Neuron (in vitro differentiated cells): ENCODE measurements at regions not wholly inside any gene's neighbourhood (a gene's known extent, or its start where the extent isn't known, plus 50 kb on each side); places are given as distances from the start of the nearest gene placed in this dataset.

Experiments used
- H2AFZ ChIP-seq: one replicate; pipeline ENCODE4 v1.6.1; 2013; ENCODE audit warnings: low read depth, mild to moderate bottlenecking, inconsistent platforms, low read length, moderate library complexity
- H3K27me3 ChIP-seq: one replicate; pipeline ENCODE4 v1.6.1; 2013; ENCODE audit warnings: low read length; ENCODE audit not compliant: insufficient read depth
- H3K36me3 ChIP-seq: one replicate; pipeline ENCODE4 v1.6.1; 2013; ENCODE audit warnings: low read length; ENCODE audit not compliant: insufficient read depth
- H3K4me1 ChIP-seq: one replicate; pipeline ENCODE4 v1.6.1; 2013; ENCODE audit warnings: low read length; ENCODE audit not compliant: insufficient read depth
- H3K4me3 ChIP-seq: 2 replicates; pipeline ENCODE4 v1.5.1; 2013; ENCODE audit warnings: mild to moderate bottlenecking, low read length, moderate library complexity
- H3K9me3 ChIP-seq: one replicate; pipeline ENCODE4 v1.6.1; 2013; ENCODE audit warnings: low read length

DNA sequence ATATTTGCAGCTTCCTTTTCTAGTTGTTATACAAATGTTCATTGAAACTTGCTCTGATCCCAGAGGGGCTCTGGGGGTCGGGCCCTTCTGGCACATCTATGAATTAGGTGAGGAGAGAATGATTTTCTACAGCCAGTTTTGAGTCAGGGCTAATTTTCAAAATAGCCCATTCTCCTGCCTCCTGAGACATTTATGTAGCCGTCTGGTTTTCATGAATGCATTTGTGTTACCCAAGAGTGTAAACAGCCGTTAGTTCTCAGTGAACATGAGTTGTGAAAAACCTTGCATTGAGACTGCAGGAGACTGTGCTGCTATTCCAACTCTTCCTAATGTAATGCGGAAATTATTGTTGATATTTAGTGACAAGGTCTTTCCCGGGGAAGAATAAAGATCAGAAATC lies 122.5 kb downstream of the ICOS start:
- H3K4me1 ChIP-seq, result peaks cover 2% of the 10 kb centered on the region
- H2AFZ ChIP-seq, result no peak overlapping the region

GRCh38 chr2:204060841-204061240 lies 124.3 kb downstream of the ICOS start:
- Histone ChIP-seq H3K4me3 (no peak overlapping the region), H3K27me3 (no peaks in the 10 kb centered on the region), H3K36me3 (no peaks in the 10 kb centered on the region), H2AFZ (no peak overlapping the region), H3K4me1 (peaks cover 2% of the 10 kb centered on the region), H3K9me3 (no peaks in the 10 kb centered on the region)

More for the DNA sequence above, 122.5 kb downstream of the ICOS start:
- Histone ChIP-seq H3K36me3 (no peaks in the 10 kb centered on the region), H3K27me3 (no peaks in the 10 kb centered on the region), H3K9me3 (no peaks in the 10 kb centered on the region), H3K4me3 (no peak overlapping the region)

DNA sequence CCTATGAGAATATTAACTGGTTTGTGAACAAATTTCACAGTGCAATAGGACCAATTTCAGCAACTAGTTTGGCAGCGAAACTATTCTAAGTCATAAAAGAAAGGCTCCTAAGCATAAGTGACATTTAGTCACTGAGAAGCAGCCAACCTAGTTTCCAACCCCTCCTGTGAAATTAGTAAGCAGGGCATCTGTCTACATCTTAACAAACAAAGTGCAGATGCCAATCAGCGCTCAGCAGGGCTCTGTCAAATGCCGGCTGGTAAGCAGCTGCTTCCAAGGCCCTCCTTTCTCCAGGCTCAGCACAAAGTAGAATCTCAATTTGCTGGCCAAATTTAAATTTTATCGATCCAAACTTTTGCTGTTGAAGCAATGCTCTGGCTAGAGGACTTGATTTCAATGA lies 124.7 kb downstream of the ICOS start:
- Histone ChIP-seq H3K27me3 (no peaks in the 10 kb centered on the region), H3K9me3 (no peaks in the 10 kb centered on the region), H3K36me3 (no peaks in the 10 kb centered on the region), H3K4me1 (peaks cover 2% of the 10 kb centered on the region), H2AFZ (no peak overlapping the region), H3K4me3 (no peak overlapping the region)

- no peak overlapping the region for H2AFZ ChIP-seq
- H3K36me3 ChIP-seq, result no peaks in the 10 kb centered on the region
- H3K27me3 ChIP-seq, result no peaks in the 10 kb centered on the region
- H3K9me3 ChIP-seq, result no peaks in the 10 kb centered on the region
- H3K4me1 ChIP-seq, result peaks cover 2% of the 10 kb centered on the region
- H3K4me3 ChIP-seq, result no peak overlapping the region
Measured at GRCh38 chr2:204064119-204064518, 127.6 kb downstream of the ICOS start.

GRCh38 chr2:204065566-204065965 lies 129.0 kb downstream of the ICOS start:
- Histone ChIP-seq H2AFZ (no peak overlapping the region), H3K9me3 (no peaks in the 10 kb centered on the region), H3K4me1 (peaks cover 2% of the 10 kb centered on the region), H3K4me3 (no peak overlapping the region), H3K27me3 (no peaks in the 10 kb centered on the region), H3K36me3 (no peaks in the 10 kb centered on the region)

GRCh38 chr2:204066051-204066450 lies 129.5 kb downstream of the ICOS start:
- Histone ChIP-seq H3K4me3 (no peak overlapping the region), H3K4me1 (peaks cover under 1% of the 10 kb centered on the region), H3K27me3 (no peaks in the 10 kb centered on the region), H2AFZ (no peak overlapping the region), H3K36me3 (no peaks in the 10 kb centered on the region), H3K9me3 (no peaks in the 10 kb centered on the region)

GRCh38 chr2:204069804-204070203 lies 133.2 kb downstream of the ICOS start:
- Histone ChIP-seq H2AFZ (no peak overlapping the region), H3K4me3 (no peak overlapping the region), H3K4me1 (no peaks in the 10 kb centered on the region), H3K9me3 (no peaks in the 10 kb centered on the region), H3K27me3 (no peaks in the 10 kb centered on the region), H3K36me3 (no peaks in the 10 kb centered on the region)

DNA sequence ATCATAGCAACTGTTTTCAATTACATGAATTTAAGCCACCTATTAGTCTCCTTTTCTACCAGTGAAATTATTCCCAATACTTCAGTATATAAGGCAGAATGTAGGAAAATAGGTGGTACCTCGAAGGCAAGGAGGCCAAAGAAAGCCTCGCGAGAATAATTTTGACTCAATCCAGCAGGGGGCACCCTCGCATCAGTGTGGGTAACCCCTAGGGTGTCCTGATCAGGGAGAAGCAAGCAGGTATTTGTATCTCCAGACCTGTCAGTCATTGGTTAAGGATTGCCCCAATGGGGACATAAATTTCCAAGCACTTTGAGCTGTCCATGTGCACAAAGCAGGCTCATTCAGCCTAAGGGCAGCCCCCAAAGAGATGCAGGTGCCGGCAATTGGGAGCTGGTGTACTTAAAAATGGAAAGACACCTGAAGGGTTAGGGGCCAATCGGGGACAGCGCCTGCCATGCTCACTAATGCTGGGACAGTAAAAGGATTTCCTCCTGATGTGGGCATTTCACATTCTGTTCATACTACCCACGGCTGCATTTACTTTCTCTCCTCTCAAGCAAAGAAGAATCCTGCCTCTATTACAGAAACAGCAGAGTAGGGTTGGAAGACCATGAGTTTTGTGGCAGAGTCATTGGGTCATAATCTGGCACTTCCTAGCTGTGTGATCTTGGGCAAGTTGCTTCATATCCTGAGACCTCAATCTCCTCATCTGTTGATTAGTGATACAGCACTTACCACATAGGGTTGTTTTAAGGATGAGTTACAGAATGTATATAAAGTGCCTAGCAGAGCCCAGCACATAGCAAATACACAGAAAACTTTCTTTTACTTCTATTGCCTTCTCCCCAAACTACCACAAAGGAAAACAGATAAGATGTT lies 136.1 kb downstream of the ICOS start:
- no peaks in the 10 kb centered on the region for H3K36me3 ChIP-seq
- no peaks in the 10 kb centered on the region for H3K9me3 ChIP-seq
- H2AFZ ChIP-seq, result no peak overlapping the region
- no peaks in the 10 kb centered on the region for H3K27me3 ChIP-seq
- H3K4me1 ChIP-seq, result no peaks in the 10 kb centered on the region
- no peak overlapping the region for H3K4me3 ChIP-seq

DNA sequence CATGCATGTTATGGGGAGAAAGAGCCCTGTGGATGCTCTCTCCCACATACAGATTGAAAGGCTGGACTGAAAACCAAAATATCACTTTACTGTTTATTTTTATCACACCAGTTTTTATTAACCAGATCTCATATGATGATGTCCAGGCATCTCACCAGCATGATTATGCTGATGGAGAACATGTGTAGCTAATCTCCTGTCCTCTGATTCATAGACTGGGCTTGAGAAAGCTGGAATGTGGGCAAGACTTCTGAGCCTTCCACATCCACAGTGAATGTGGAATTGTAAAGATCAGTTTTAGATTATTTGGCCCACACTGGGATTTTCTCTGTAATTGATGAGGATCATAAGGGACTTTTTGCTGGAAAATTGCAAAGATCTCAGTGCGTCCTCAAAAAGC lies 137.9 kb downstream of the ICOS start:
- H3K4me1 ChIP-seq, result no peaks in the 10 kb centered on the region
- H3K9me3 ChIP-seq, result no peaks in the 10 kb centered on the region
- no peak overlapping the region for H2AFZ ChIP-seq
- no peaks in the 10 kb centered on the region for H3K36me3 ChIP-seq
- H3K27me3 ChIP-seq, result no peaks in the 10 kb centered on the region
- H3K4me3 ChIP-seq, result no peak overlapping the region

- Histone ChIP-seq H2AFZ (no peak overlapping the region), H3K27me3 (no peaks in the 10 kb centered on the region), H3K9me3 (no peaks in the 10 kb centered on the region), H3K4me1 (no peaks in the 10 kb centered on the region), H3K36me3 (no peaks in the 10 kb centered on the region), H3K4me3 (no peak overlapping the region)
Measured at GRCh38 chr2:204078003-204078698, 141.6 kb downstream of the ICOS start.

DNA sequence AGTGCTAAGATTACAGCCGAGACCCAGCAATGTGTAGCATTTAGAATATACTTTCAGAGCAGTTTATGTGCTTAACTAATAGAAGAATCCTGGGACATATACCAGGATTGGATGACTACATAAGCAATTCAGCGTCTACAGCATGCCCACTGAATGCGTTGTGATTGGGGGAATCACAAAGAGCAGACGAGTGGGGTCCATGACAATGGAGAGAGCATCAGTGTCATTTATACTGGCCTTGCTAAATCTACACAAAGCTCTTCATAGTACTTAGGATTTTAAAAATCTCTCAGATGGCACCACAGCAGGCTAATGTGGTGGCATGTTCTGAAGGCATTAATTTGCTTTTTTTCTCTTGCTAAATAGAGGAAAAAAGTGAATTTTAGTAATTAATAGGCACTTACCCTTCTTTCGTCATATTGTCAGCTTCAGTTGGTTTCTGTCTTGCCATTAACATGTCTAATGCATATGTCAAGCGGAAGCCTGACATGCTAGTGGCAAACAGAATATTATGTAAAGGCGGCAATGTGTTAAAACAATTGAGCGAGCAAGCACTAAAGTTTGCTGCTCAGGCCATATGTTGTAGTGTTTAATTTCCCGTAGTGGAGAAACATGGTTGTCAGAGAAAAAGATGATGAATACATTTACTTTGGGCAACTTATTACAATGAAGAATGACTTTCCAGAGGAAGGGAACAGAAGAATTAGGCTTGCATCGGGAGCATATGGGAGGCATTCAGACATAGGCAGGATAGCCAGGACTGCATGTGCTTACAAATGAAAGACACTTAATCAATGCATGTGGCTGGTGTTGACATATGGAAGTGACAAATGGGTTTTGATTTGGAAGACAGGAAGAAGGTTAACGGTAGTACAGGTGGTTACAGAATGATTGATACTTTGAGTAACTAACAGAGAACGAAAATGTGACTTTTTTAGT lies 145.2 kb downstream of the ICOS start:
- no peaks in the 10 kb centered on the region for H3K36me3 ChIP-seq
- no peaks in the 10 kb centered on the region for H3K4me1 ChIP-seq
- no peaks in the 10 kb centered on the region for H3K27me3 ChIP-seq
- no peak overlapping the region for H3K4me3 ChIP-seq
- H3K9me3 ChIP-seq, result peaks cover 2% of the 10 kb centered on the region
- no peak overlapping the region for H2AFZ ChIP-seq

DNA sequence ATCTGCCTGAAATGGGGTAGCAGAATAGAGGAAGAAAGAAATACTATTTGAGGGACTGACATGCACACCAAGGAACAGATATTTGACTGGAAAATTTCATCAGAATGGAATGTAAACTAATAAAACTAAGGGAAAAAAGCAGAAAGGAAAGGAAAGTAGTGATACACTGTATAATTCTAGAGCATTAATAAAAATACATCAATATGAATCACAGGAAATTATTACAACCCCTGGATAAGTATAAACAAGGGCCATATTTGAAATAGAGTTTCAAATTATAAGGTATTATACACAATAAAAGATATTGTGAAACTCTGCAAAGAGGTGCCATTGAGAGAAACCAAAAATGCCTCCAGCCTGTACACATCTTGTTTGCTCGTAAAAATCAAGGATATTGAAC lies 149.6 kb downstream of the ICOS start:
- H3K4me1 ChIP-seq, result no peaks in the 10 kb centered on the region
- peaks cover 2% of the 10 kb centered on the region for H3K9me3 ChIP-seq
- H3K27me3 ChIP-seq, result no peaks in the 10 kb centered on the region
- no peak overlapping the region for H2AFZ ChIP-seq
- no peaks in the 10 kb centered on the region for H3K36me3 ChIP-seq
- H3K4me3 ChIP-seq, result no peak overlapping the region

DNA sequence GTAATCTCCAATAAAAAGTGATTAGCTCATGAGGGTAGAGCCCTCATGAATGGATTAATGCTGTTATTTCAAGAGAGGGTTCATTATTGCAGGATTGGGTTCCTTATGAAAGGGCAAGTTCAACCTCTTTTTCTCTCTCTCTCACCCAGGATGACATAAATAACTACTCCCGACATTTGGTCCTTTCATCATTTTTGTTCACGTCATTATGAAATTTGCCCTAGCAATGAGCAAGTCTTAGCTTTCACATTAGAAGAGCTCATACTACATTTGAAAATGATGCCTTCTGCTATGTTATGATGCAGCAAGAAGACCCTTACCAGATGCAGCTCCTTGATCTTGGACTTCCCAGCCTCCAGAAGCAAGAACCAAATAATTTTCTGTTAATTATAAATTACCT lies 152.5 kb downstream of the ICOS start:
- Histone ChIP-seq H3K4me3 (no peak overlapping the region), H2AFZ (no peak overlapping the region), H3K4me1 (no peaks in the 10 kb centered on the region), H3K36me3 (no peaks in the 10 kb centered on the region), H3K9me3 (peaks cover 2% of the 10 kb centered on the region), H3K27me3 (no peaks in the 10 kb centered on the region)
